PC-9 (cell line): ENCODE measurements at regions not wholly inside any gene's neighbourhood (a gene's known extent, or its start where the extent isn't known, plus 50 kb on each side); places are given as distances from the start of the nearest gene placed in this dataset.

ENCODE experiments used
- BruUV-seq: library from RNA; stranded (reverse); fragments of 400-500 nt; replicated peaks from 2 replicates; lab custom pipeline; 2021; lab: Mats Ljungman, UMichigan
- CTCF ChIA-PET: fragments of 300-600 bp; sonication (Branson Sonifier 250); formaldehyde crosslinking; loops from one replicate; lab custom pipeline; 2022; ENCODE audit warnings: antibody characterized with exemption; lab: Charles Lee
- POLR2A ChIA-PET: fragments of 300-600 bp; sonication (Branson Sonifier 250); formaldehyde crosslinking; loops from one replicate; lab custom pipeline; 2022; ENCODE audit warnings: antibody characterized with exemption; ENCODE audit not compliant: unreplicated experiment; lab: Charles Lee
- DNase-seq, 2 experiments: peaks; one replicate each; pipeline versions ENCODE4 v3.0.0 to v3.0.0-alpha.2; 2015 to 2022; ENCODE audit warnings: mixed read lengths in 1 of 2
- H2AFZ ChIP-seq: fragments of 200-600 bp; sonication (generic); 2 replicates; pipeline ENCODE4 v1.8.1; 2017; ENCODE audit warnings: antibody characterized with exemption
- H3F3A ChIP-seq: fragments of 200-600 bp; sonication (generic); 2 replicates; pipeline ENCODE4 v1.8.1; 2017; ENCODE audit warnings: antibody characterized with exemption, mild to moderate bottlenecking, low read depth; ENCODE audit not compliant: insufficient read depth
- H3K27ac ChIP-seq: fragments of 200-600 bp; sonication (generic); 2 replicates; pipeline ENCODE4 v1.6.1; 2016; ENCODE audit warnings: mixed run types
- H3K27me3 ChIP-seq: fragments of 200-600 bp; sonication (generic); 2 replicates; pipeline ENCODE4 v1.6.1; 2016; ENCODE audit warnings: low read depth, mixed run types; ENCODE audit not compliant: insufficient read depth
- H3K36me3 ChIP-seq: fragments of 200-600 bp; sonication (generic); 2 replicates; pipeline ENCODE4 v1.6.1; 2016; ENCODE audit warnings: low read depth, mixed run types
- H3K4me1 ChIP-seq: fragments of 200-600 bp; sonication (generic); replicated peaks from 2 replicates; pipeline ENCODE4 v1.6.1; 2016; ENCODE audit warnings: mixed run types; ENCODE audit not compliant: insufficient read depth
- H3K4me2 ChIP-seq: fragments of 200-600 bp; sonication (generic); 2 replicates; pipeline ENCODE4 v1.6.1; 2017; ENCODE audit warnings: mixed run types
- H3K4me3 ChIP-seq: fragments of 200-600 bp; sonication (generic); 2 replicates; pipeline ENCODE4 v1.6.1; 2016; ENCODE audit warnings: mixed run types
- H3K79me2 ChIP-seq: fragments of 200-600 bp; sonication (generic); 2 replicates; pipeline ENCODE4 v1.6.1; 2017; ENCODE audit warnings: low read depth, mixed run types
- H3K9me2 ChIP-seq: fragments of 200-600 bp; sonication (generic); 2 replicates; pipeline ENCODE4 v1.8.1; 2017; ENCODE audit warnings: mild to moderate bottlenecking; ENCODE audit not compliant: insufficient read depth
- H3K9me3 ChIP-seq: fragments of 200-600 bp; sonication (generic); 2 replicates; pipeline ENCODE4 v1.8.1; 2016; ENCODE audit warnings: low read depth; ENCODE audit not compliant: insufficient read depth
- H4K20me1 ChIP-seq: fragments of 200-600 bp; sonication (generic); 2 replicates; pipeline ENCODE4 v1.8.1; 2017; ENCODE audit not compliant: insufficient read depth
- EZH2 ChIP-seq: fragments of 200-600 bp; sonication (generic); IDR thresholded peaks from 2 replicates; pipeline ENCODE4 v1.8.0; 2017; ENCODE audit warnings: antibody characterized with exemption, low read depth
- intact Hi-C: fragments of 100-400 bp; cut with micrococcal nuclease; formaldehyde crosslinking; loops from one replicate; pipeline ENCODE4 v1.10.0; 2022; ENCODE audit not compliant: unreplicated experiment
- TF ChIP-seq, protein P1 (sequence below): fragments of 200-600 bp; sonication (generic); conservative IDR thresholded peaks from 2 replicates; pipeline ENCODE4 v1.6.1; 2017; ENCODE audit warnings: mixed run types, antibody characterized with exemption, mild to moderate bottlenecking, moderate library complexity

DNA sequence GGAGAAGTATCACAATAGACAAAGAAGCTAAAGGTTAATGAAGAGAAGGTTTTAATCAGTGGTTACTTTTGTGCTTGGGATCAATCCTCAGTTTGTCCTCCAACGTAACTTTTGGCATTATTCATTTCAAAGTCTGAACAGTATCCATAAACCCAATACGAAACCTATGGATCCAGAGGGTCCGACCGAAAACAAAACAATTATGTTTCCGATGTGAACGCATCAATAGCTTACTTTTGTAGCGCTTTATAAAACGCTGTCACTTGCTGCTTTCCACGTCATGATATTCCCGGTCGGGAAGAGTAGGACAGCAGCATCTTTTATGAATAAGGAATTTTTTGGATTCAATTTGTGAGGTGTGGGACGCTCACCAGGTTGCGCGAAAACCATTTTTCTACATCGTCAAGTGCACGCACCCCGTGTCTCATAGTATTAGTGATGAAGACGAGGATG, 383.8 kb downstream of the ZFHX3 start:
- no peak for DNase-seq
- H2AFZ ChIP-seq = peak overlapping the region; percentile 96
- no peaks in the 10 kb centered on the region for H3K27me3 ChIP-seq
- intact Hi-C loops = loop anchor here (10.0 kb wide), 1 partner anchor 391 kb away; no protein-coding TSS in a partner anchor
- TF ChIP-seq EZH2 = no peak
- TF ChIP-seq, protein P1, sequence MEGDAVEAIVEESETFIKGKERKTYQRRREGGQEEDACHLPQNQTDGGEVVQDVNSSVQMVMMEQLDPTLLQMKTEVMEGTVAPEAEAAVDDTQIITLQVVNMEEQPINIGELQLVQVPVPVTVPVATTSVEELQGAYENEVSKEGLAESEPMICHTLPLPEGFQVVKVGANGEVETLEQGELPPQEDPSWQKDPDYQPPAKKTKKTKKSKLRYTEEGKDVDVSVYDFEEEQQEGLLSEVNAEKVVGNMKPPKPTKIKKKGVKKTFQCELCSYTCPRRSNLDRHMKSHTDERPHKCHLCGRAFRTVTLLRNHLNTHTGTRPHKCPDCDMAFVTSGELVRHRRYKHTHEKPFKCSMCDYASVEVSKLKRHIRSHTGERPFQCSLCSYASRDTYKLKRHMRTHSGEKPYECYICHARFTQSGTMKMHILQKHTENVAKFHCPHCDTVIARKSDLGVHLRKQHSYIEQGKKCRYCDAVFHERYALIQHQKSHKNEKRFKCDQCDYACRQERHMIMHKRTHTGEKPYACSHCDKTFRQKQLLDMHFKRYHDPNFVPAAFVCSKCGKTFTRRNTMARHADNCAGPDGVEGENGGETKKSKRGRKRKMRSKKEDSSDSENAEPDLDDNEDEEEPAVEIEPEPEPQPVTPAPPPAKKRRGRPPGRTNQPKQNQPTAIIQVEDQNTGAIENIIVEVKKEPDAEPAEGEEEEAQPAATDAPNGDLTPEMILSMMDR = no peak
- peak overlapping the region; percentile 91 for H3K4me3 ChIP-seq
- no peaks in the 10 kb centered on the region for H4K20me1 ChIP-seq
- no peaks in the 10 kb centered on the region for H3K79me2 ChIP-seq
- CTCF ChIA-PET = interaction anchor here (0.7 kb wide), 1 partner anchor 134 kb away, joined by 3 read pairs; no protein-coding TSS in a partner anchor
- no peak overlapping the region for H3K27ac ChIP-seq
- no TSS peak for BruUV-seq
- POLR2A ChIA-PET = interaction anchor here (0.6 kb wide), 1 partner anchor 548 kb away, joined by 3 read pairs; no protein-coding TSS in a partner anchor
- H3K4me2 ChIP-seq = peak overlapping the region; percentile 97
- H3K9me3 ChIP-seq = no peaks in the 10 kb centered on the region
- peaks cover 15% of the 10 kb centered on the region for H3K4me1 ChIP-seq
- H3F3A ChIP-seq = no peaks in the 10 kb centered on the region
- no peaks in the 10 kb centered on the region for H3K36me3 ChIP-seq
- H3K9me2 ChIP-seq = no peaks in the 10 kb centered on the region

DNA sequence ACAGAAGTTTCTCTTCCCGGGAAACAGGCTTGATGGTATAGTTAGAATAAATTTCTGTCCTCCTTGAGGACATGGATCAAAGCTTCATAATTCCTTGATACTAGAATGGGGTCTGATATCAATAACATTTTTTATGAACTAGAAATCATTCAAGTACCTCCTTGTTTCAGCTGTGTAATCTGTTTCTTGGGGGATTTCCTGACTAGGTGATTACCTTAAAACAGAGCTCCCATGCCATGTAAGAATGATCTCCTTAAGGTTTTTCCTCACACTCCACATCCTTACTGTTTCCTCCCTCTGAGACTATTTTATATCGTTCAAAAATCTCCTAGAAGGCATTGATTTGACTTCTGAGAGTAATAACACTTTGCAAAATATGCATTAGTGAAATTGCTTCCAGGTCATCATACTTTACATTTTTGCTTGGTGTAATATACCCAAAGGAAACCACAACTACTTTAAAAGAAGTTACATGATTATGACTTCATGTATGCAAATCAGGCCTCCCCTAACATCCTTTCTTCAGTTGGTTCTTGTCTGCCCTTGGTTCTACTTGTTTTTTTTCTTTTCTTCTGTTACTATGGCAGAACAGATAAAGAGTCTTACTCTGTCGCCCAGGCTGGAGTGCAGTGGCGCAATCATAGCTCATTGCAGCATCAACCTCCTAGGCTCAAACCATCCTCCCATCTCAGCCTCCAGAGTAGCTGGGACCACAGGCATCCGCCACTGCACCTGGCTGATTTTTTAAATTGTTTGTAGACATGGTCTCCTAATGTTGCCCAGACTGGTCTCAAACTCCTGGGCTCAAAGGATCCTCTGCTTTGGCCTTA, 388.8 kb downstream of the ZFHX3 start:
- ChIA-PET CTCF (no interaction called here), POLR2A (no interaction called here)

DNA sequence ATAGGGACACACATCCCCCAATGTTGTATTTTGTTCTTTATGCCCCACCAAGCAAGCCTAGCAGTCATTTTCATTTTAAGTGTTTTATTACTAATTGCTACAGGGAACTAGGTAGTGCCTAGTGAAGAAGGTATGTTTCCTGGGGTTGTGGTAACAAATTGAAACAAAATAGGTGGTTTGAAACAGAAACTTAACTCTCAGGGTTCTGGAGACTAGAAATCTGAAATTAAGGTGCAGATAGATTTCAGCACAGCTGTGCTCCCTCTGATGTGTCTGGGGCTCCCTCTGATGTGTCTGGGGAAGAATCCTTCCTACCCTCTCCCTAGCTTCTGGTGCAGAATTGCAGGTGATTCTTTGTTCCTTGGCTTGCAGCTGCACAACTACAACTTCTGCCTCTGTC, 390.1 kb downstream of the ZFHX3 start:
- Histone ChIP-seq H3K36me3 (no peaks in the 10 kb centered on the region), H3K79me2 (no peaks in the 10 kb centered on the region), H2AFZ (no peak overlapping the region), H3K4me1 (no peaks in the 10 kb centered on the region), H3K9me2 (no peaks in the 10 kb centered on the region), H3F3A (no peaks in the 10 kb centered on the region), H3K4me3 (no peak overlapping the region), H3K4me2 (no peak overlapping the region), H4K20me1 (no peaks in the 10 kb centered on the region), H3K9me3 (no peaks in the 10 kb centered on the region), H3K27ac (no peak overlapping the region), H3K27me3 (no peaks in the 10 kb centered on the region)
- no peak for DNase-seq
- ChIA-PET CTCF (no interaction called here), POLR2A (no interaction called here)
- no TSS peak for BruUV-seq
- TF ChIP-seq EZH2 = no peak
- TF ChIP-seq, protein P1 = no peak
- intact Hi-C loops = no loop called here

More for the DNA sequence above, 388.8 kb downstream of the ZFHX3 start:
- Histone ChIP-seq H3K79me2 (no peaks in the 10 kb centered on the region), H3K4me2 (no peak overlapping the region), H3K4me3 (no peak overlapping the region), H3F3A (no peaks in the 10 kb centered on the region), H3K4me1 (0 out of 2 replicates have a peak, but pooled peaks cover 5% of the 10 kb centered on the region), H3K36me3 (no peaks in the 10 kb centered on the region), H3K9me3 (no peaks in the 10 kb centered on the region), H3K27ac (no peak overlapping the region), H2AFZ (no peak overlapping the region), H3K9me2 (no peaks in the 10 kb centered on the region), H4K20me1 (no peaks in the 10 kb centered on the region), H3K27me3 (no peaks in the 10 kb centered on the region)
- DNase-seq = no peak
- intact Hi-C loops = no loop called here
- no TSS peak for BruUV-seq
- TF ChIP-seq EZH2 = no peak
